CD14-positive monocyte (primary cell): ENCODE measurements at regions not wholly inside any gene's neighbourhood (a gene's known extent, or its start where the extent isn't known, plus 50 kb on each side); places are given as distances from the start of the nearest gene placed in this dataset.

Experiments used
- DNase-seq, 3 donors: peaks; one replicate each; pipeline ENCODE4 v3.0.0-alpha.2; 2011 to 2022
- H2AFZ ChIP-seq: 2 replicates; pipeline ENCODE4 v1.6.0; 2012; ENCODE audit warnings: mild to moderate bottlenecking, low read depth, low read length, inconsistent platforms; ENCODE audit not compliant: insufficient read depth, poor library complexity, severe bottlenecking
- H3K27ac ChIP-seq, 2 donors: 1 replicate in 1 of 2; 2 replicates in 1 of 2; pipeline ENCODE4 v1.5.1; 2012 to 2013; ENCODE audit warnings: low read length in 2 of 2, control low read depth in 1 of 2, inconsistent platforms in 1 of 2, low read depth in 1 of 2, mild to moderate bottlenecking in 1 of 2
- H3K27me3 ChIP-seq, 2 donors: one replicate each; pipeline versions ENCODE4 v1.6.0 to v1.6.1; 2011 to 2013; ENCODE audit warnings: low read length in 2 of 2; ENCODE audit not compliant: control insufficient read depth in 2 of 2, insufficient read depth in 2 of 2
- H3K36me3 ChIP-seq, 2 donors: replicated peaks in 1 of 2; 1 replicate in 1 of 2; 2 replicates in 1 of 2; pipeline versions ENCODE4 v1.5.1 to v1.6.1; 2012 to 2013; ENCODE audit warnings: low read length in 2 of 2, control low read depth in 1 of 2, inconsistent platforms in 1 of 2, mild to moderate bottlenecking in 1 of 2; ENCODE audit not compliant: insufficient read depth in 2 of 2, control insufficient read depth in 1 of 2
- H3K4me1 ChIP-seq, 2 donors: 1 replicate in 1 of 2; 2 replicates in 1 of 2; pipeline versions ENCODE4 v1.5.1 to v1.6.1; 2012 to 2013; ENCODE audit warnings: low read length in 2 of 2, control low read depth in 1 of 2, inconsistent platforms in 1 of 2, mild to moderate bottlenecking in 1 of 2, moderate library complexity in 1 of 2; ENCODE audit not compliant: insufficient read depth in 2 of 2, control insufficient read depth in 1 of 2
- H3K4me2 ChIP-seq: replicated peaks from 2 replicates; pipeline ENCODE3; 2012; ENCODE audit warnings: low read length, moderate library complexity, mild to moderate bottlenecking; ENCODE audit not compliant: poor library complexity, severe bottlenecking; ENCODE audit errors: extremely low read depth
- H3K4me3 ChIP-seq, 3 experiments: fragments of 200-600 bp in 1 of 3; sonication (generic) in 1 of 3; replicated peaks in 1 of 3; 1 replicate in 2 of 3; 2 replicates in 1 of 3; pipeline ENCODE4 v1.5.1; 2011 to 2013; ENCODE audit warnings: low read length in 3 of 3, mild to moderate bottlenecking in 3 of 3, control low read depth in 2 of 3, low read depth in 2 of 3, inconsistent platforms in 1 of 3, moderate library complexity in 1 of 3
- H3K79me2 ChIP-seq: 2 replicates; pipeline ENCODE4 v1.6.0; 2012; ENCODE audit warnings: mild to moderate bottlenecking, control low read depth, inconsistent platforms, low read length, moderate library complexity; ENCODE audit not compliant: insufficient read depth
- H3K9ac ChIP-seq: 2 replicates; pipeline ENCODE4 v1.6.0; 2017; ENCODE audit warnings: low read length, mild to moderate bottlenecking; ENCODE audit not compliant: insufficient read depth, poor library complexity, severe bottlenecking
- H3K9me3 ChIP-seq, 2 donors: replicated peaks in 1 of 2; 1 replicate in 1 of 2; 2 replicates in 1 of 2; pipeline versions ENCODE4 v1.5.1 to v1.6.1; 2012 to 2013; ENCODE audit warnings: low read length in 2 of 2, control low read depth in 1 of 2; ENCODE audit not compliant: control insufficient read depth in 1 of 2, insufficient read depth in 1 of 2
- H4K20me1 ChIP-seq: 2 replicates; pipeline ENCODE4 v1.6.0; 2012; ENCODE audit warnings: mild to moderate bottlenecking, low read length, control low read depth, moderate library complexity; ENCODE audit not compliant: insufficient read depth
- H3K27ac Mint-ChIP-seq, 7 donors: one replicate each; pipeline ENCODE4 v1.8.0; 2020; ENCODE audit warnings: mild to moderate bottlenecking in 7 of 7, mixed read lengths in 7 of 7, moderate library complexity in 6 of 7, inconsistent platforms in 2 of 7
- H3K27me3 Mint-ChIP-seq, 3 donors: one replicate each; pipeline ENCODE4 v1.8.0; 2021 to 2022; ENCODE audit warnings: low read depth in 3 of 3, mild to moderate bottlenecking in 3 of 3, mixed read lengths in 3 of 3, moderate library complexity in 3 of 3, inconsistent platforms in 1 of 3
- H3K36me3 Mint-ChIP-seq, 2 donors: one replicate each; pipeline ENCODE4 v1.8.0; 2020; ENCODE audit warnings: mixed read lengths in 2 of 2, inconsistent platforms in 1 of 2, mild to moderate bottlenecking in 1 of 2
- H3K4me1 Mint-ChIP-seq: one replicate; pipeline ENCODE4 v1.8.0; 2020; ENCODE audit warnings: mild to moderate bottlenecking, mixed read lengths
- H3K4me3 Mint-ChIP-seq, 2 donors: one replicate each; pipeline ENCODE4 v1.8.0; 2020; ENCODE audit warnings: mild to moderate bottlenecking in 2 of 2, mixed read lengths in 2 of 2, moderate library complexity in 1 of 2
- H3K9me3 Mint-ChIP-seq, 7 donors: one replicate each; pipeline ENCODE4 v1.8.0; 2020 to 2022; ENCODE audit warnings: mixed read lengths in 7 of 7, mild to moderate bottlenecking in 6 of 7, moderate library complexity in 6 of 7, inconsistent platforms in 2 of 7
- WGBS: methylation state at CpG from one replicate; pipeline ENCODE4 v1.1.5; 2013; ENCODE audit warnings: missing lambda C conversion rate; ENCODE audit not compliant: insufficient coverage; 5-methylcytosine and 5-hydroxymethylcytosine counted together
- intact Hi-C, 2 donors: fragments of 100-400 bp; cut with micrococcal nuclease; formaldehyde crosslinking; loops; one replicate each; pipeline versions ENCODE4 v1.15.0 to v1.15.1; 2023
- TF ChIP-seq, protein P1 (sequence below): fragments of 200-600 bp; IDR thresholded peaks from one replicate; pipeline ENCODE4 v1.8.0; 2022; ENCODE audit warnings: antibody characterized with exemption, mild to moderate bottlenecking

DNA sequence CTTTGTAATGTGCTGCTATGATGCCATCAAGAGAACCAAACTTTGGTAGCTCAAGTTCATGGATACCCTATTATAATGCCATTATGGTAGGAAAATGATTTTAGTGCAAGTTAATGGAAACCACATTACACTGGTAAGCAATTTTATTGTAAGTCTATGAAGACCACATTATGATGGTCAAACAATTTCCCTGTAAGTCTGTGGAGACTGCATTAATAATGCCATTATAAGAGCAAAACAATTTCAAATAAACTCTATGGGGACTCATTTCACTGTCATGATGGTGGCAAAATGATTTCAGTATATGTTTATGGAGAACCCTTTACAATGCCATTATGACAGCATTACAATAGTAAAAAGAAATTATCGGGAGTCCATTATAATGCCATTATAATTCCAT lies 602.0 kb upstream of the MEF2C start:
- no peak overlapping the region for H3K4me3 ChIP-seq
- H3K9me3 ChIP-seq, result no peaks in the 10 kb centered on the region
- no peaks in the 10 kb centered on the region for H3K36me3 Mint-ChIP-seq
- no peaks in the 10 kb centered on the region for H3K4me1 Mint-ChIP-seq
- H3K9ac ChIP-seq, result no peak overlapping the region
- no peak for DNase-seq
- peaks cover 0 to 5% (median 0%) of the 10 kb centered on the region in 7 donors for H3K9me3 Mint-ChIP-seq
- no peaks in the 10 kb centered on the region for H3K4me1 ChIP-seq
- no peak overlapping the region for H2AFZ ChIP-seq
- H3K27ac Mint-ChIP-seq, result no peak overlapping the region
- H3K4me3 Mint-ChIP-seq, result no peak overlapping the region
- no CpG with 5 or more reads among the region's 1 CpG for WGBS
- H3K27me3 Mint-ChIP-seq, result peaks cover 0 to 3% (median 0%) of the 10 kb centered on the region in 3 donors
- no peak overlapping the region for H3K4me2 ChIP-seq
- intact Hi-C loops, result no loop called here
- no peaks in the 10 kb centered on the region for H3K27me3 ChIP-seq
- H3K36me3 ChIP-seq, result no peaks in the 10 kb centered on the region
- no peaks in the 10 kb centered on the region for H3K79me2 ChIP-seq
- H3K27ac ChIP-seq, result no peak overlapping the region
- TF ChIP-seq, protein P1, sequence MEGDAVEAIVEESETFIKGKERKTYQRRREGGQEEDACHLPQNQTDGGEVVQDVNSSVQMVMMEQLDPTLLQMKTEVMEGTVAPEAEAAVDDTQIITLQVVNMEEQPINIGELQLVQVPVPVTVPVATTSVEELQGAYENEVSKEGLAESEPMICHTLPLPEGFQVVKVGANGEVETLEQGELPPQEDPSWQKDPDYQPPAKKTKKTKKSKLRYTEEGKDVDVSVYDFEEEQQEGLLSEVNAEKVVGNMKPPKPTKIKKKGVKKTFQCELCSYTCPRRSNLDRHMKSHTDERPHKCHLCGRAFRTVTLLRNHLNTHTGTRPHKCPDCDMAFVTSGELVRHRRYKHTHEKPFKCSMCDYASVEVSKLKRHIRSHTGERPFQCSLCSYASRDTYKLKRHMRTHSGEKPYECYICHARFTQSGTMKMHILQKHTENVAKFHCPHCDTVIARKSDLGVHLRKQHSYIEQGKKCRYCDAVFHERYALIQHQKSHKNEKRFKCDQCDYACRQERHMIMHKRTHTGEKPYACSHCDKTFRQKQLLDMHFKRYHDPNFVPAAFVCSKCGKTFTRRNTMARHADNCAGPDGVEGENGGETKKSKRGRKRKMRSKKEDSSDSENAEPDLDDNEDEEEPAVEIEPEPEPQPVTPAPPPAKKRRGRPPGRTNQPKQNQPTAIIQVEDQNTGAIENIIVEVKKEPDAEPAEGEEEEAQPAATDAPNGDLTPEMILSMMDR, result no peak
- H4K20me1 ChIP-seq, result no peaks in the 10 kb centered on the region

DNA sequence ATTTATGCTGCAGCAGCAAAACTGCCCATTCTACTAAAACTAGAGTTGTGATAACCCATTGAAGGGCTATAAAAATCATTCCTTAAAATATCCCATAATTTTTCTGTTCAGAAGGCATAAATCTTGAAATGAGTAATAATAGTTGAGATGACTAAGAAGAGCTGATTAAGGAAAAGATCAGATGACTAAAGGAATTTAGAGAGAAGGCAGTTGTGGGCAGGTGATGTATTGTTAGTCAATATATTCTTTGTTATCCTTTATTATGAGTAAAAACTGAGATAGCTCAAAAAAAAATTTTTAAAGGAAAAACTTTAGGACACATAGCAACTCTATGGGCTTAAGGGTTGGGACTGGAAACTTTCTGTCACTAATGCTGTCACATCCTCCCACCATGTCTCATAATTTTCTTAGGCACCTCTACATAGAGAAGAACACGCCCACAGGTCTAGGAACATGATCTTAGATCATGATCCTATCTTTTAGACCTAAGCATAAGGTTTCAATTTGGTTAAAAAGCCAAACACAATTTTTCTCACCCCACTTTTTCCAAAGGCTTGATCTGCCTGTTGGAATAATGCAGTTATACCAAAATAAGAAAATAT lies 597.5 kb upstream of the MEF2C start:
- intact Hi-C loops, result no loop called here
- no peaks in the 10 kb centered on the region for H3K27me3 Mint-ChIP-seq
- Histone ChIP-seq H4K20me1 (no peaks in the 10 kb centered on the region), H3K27me3 (no peaks in the 10 kb centered on the region), H3K27ac (no peak overlapping the region), H3K79me2 (no peaks in the 10 kb centered on the region), H3K36me3 (no peaks in the 10 kb centered on the region), H3K4me1 (no peaks in the 10 kb centered on the region), H2AFZ (no peak overlapping the region), H3K9me3 (no peaks in the 10 kb centered on the region), H3K4me3 (no peak overlapping the region), H3K9ac (no peak overlapping the region), H3K4me2 (no peak overlapping the region)
- no peak for DNase-seq
- WGBS, result 83% methylated on average over 1 of the region's 1 CpG
- H3K4me3 Mint-ChIP-seq, result no peak overlapping the region
- no peaks in the 10 kb centered on the region for H3K4me1 Mint-ChIP-seq
- TF ChIP-seq, protein P1, result no peak
- peaks cover 0 to 5% (median 0%) of the 10 kb centered on the region in 7 donors for H3K9me3 Mint-ChIP-seq
- no peaks in the 10 kb centered on the region for H3K36me3 Mint-ChIP-seq
- no peak overlapping the region for H3K27ac Mint-ChIP-seq
